ENCODE measurements at regions not wholly inside any gene's neighbourhood (a gene's known extent, or its start where the extent isn't known, plus 50 kb on each side); places are given as distances from the start of the nearest gene placed in this dataset.

DNA sequence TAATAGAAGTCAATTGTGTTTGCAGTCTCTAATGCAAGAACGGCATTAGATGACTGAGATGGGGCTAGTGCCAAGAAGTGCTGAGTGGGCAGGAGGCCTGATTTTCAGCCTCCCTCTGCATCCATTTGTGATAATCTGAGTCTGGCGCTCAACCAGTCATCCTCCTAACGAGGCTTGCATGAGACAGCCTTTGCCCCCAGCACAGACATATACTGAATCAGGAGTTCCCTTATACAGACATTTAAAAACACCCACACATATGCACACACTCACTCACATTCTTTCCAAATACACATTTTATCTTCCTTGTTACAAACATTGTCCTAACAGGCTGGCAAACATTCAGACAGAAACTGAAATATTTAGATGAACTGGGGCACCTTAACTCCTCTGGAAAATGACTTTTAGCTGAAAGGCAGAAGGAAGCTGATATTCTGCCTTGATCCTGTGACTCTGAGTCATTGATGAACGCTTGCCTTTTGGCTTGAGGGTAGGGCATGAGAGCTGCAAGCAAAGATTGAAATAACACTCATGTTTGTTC lies 562.3 kb downstream of the DHX35 start:
- ChIA-PET POLR2A (no interaction called here), CTCF (no interaction called here)
- DNase-seq (ENCODE audit: low read depth, low spot score), result no peak
- H3K4me3 ChIP-seq (ENCODE audit: low read depth, low read length), result no peak overlapping the region
- TF ChIP-seq, protein P1, sequence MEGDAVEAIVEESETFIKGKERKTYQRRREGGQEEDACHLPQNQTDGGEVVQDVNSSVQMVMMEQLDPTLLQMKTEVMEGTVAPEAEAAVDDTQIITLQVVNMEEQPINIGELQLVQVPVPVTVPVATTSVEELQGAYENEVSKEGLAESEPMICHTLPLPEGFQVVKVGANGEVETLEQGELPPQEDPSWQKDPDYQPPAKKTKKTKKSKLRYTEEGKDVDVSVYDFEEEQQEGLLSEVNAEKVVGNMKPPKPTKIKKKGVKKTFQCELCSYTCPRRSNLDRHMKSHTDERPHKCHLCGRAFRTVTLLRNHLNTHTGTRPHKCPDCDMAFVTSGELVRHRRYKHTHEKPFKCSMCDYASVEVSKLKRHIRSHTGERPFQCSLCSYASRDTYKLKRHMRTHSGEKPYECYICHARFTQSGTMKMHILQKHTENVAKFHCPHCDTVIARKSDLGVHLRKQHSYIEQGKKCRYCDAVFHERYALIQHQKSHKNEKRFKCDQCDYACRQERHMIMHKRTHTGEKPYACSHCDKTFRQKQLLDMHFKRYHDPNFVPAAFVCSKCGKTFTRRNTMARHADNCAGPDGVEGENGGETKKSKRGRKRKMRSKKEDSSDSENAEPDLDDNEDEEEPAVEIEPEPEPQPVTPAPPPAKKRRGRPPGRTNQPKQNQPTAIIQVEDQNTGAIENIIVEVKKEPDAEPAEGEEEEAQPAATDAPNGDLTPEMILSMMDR (IDR thresholded peaks at IDR 0.05; ENCODE audit: insufficient read depth, low read length, missing control alignments), result no peak

DNA sequence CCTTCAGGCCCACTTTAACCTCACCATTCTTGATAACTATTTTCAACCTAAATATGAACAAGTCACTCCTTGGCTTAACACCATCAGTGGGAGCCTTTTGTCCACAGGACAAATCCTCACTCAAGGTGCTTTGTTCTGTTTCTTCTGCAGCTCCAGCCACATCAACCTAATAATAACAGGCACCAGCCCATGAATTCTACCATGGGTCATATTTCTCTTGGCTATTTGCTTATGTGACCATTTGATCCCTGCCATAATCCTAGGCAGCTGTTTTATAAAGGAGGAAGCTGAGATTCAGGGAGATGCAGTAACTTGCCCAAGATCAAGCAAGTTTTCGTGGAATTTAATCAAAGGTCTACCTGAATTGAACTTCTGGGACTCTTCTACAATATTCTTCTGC lies 561.3 kb downstream of the DHX35 start:
- ChIA-PET POLR2A (no interaction called here), CTCF (no interaction called here)
- no peak overlapping the region for H3K4me3 ChIP-seq (ENCODE audit: low read depth, low read length)
- no peak for DNase-seq (ENCODE audit: low read depth, low spot score)
- TF ChIP-seq, protein P1 (IDR thresholded peaks at IDR 0.05; ENCODE audit: insufficient read depth, low read length, missing control alignments), result no peak

DNA sequence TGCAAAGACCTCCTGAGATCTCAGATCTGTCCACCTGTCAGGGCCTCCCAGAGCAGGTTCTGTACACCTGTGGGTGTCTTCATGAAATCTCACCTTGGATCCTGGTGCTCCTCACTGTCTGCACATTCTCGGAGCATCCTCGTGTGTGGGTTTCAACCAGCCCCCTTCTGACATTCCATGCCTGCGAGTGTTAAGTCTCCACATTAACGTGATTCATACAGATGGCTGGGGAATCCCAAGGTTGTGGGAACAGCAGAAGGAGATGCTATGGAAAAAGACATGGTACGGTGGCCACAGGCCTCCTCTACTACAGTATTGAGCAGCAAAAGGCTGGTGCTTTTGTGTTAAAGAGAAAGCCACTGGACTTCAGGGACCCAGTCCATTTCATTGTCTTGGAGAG lies 556.5 kb downstream of the DHX35 start:
- POLR2A ChIA-PET, result no interaction called here
- no peak for DNase-seq (ENCODE audit: low read depth, low spot score)
- TF ChIP-seq, protein P1 (IDR thresholded peaks at IDR 0.05; ENCODE audit: insufficient read depth, low read length, missing control alignments), result no peak
- CTCF ChIA-PET, result no interaction called here
- no peak overlapping the region for H3K4me3 ChIP-seq (ENCODE audit: low read depth, low read length)

DNA sequence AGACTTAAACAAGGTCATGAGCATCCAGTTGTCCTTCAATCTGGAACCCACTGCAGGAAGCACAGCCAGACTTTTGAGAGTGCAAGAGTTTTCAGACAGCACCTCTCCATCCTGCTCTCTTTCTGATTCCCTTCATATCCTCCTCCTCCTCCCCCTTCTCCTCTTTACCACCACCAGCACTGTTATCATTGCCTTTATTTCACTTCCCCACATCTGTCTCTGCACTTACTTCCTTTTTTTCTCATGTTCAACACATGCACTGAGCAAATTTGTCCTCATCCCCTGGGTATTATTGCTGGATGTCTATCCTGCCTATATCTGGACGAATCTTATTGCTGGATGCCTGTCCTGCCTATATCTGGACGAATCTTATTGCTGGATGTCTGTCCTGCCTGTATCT lies 554.8 kb downstream of the DHX35 start:
- CTCF ChIA-PET, result no interaction called here
- no peak for DNase-seq (ENCODE audit: low read depth, low spot score)
- no peak overlapping the region for H3K4me3 ChIP-seq (ENCODE audit: low read depth, low read length)
- TF ChIP-seq, protein P1 (IDR thresholded peaks at IDR 0.05; ENCODE audit: insufficient read depth, low read length, missing control alignments), result no peak
- POLR2A ChIA-PET, result no interaction called here

DNA sequence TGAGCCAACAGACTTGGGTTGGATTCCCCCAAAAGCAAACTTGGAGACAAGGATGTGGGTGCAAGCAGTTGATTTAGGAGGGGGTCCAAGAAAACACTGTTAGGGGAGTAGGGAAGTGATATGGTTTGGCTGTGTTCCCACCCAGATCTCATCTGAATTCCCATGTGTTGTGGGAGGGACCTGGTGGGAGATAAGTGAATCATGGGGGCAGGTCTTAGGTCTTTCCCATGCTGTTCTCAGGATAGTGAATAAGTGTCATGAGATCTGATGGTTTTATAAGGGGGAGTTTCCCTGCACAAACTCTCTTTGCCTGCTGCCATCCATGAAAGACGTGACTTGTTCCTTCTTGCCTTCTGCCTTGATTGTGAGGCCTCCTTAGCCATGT lies 542.6 kb downstream of the DHX35 start:
- H3K4me3 ChIP-seq (ENCODE audit: low read depth, low read length), result no peak overlapping the region
- no peak for DNase-seq (ENCODE audit: low read depth, low spot score)
- ChIA-PET CTCF (no interaction called here), POLR2A (no interaction called here)
- TF ChIP-seq, protein P1 (IDR thresholded peaks at IDR 0.05; ENCODE audit: insufficient read depth, low read length, missing control alignments), result no peak

DNA sequence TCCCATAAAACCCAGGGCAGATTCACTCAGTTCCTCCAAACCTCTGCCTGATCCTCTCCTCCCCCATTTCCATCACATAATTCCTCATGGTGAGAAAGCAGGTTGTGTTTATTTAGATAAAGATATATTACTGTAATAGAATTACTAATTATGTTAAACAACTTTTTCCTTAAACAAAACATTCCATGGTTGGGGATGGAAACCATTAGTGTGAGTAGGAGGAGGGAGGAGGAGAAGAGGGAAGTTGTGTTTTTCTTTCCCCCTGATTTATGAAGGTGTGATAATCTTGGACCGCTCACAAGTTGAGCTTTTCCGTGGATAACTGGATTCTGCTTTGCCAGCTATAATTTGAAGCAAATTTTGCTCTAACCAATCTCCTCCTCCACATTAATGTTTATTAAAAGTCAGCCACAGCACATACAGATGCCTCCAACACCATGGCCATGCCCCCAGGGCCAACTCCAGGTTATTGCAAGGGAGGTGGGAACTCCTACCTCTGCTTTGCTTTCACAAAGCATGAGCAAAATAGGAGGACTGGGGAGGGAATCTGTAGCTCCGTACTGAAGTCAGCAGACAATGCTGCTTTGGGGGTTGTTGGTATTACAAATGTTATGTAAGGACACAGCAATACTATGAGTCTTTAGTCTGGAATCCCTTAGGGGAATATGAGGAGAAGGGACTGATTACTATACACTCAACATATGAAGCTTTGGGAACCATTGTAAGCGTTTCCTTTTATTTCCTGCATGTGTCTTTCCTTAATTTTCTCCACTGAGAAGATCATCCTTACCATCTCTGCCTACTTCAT lies 542.0 kb downstream of the DHX35 start:
- ChIA-PET POLR2A (no interaction called here), CTCF (no interaction called here)
- no peak overlapping the region for H3K4me3 ChIP-seq (ENCODE audit: low read depth, low read length)
- TF ChIP-seq, protein P1 (IDR thresholded peaks at IDR 0.05; ENCODE audit: insufficient read depth, low read length, missing control alignments), result no peak
- DNase-seq (ENCODE audit: low read depth, low spot score), result no peak

All from AG04449 (cell line).